CD14-positive monocyte (primary cell): ENCODE measurements at regions not wholly inside any gene's neighbourhood (a gene's known extent, or its start where the extent isn't known, plus 50 kb on each side); places are given as distances from the start of the nearest gene placed in this dataset.

Experiments
- DNase-seq, 3 donors: peaks; one replicate each; pipeline ENCODE4 v3.0.0-alpha.2; 2011 to 2022
- H2AFZ ChIP-seq: 2 replicates; pipeline ENCODE4 v1.6.0; 2012; ENCODE audit warnings: mild to moderate bottlenecking, low read depth, low read length, inconsistent platforms; ENCODE audit not compliant: insufficient read depth, poor library complexity, severe bottlenecking
- H3K27ac ChIP-seq, 2 donors: 1 replicate in 1 of 2; 2 replicates in 1 of 2; pipeline ENCODE4 v1.5.1; 2012 to 2013; ENCODE audit warnings: low read length in 2 of 2, control low read depth in 1 of 2, inconsistent platforms in 1 of 2, low read depth in 1 of 2, mild to moderate bottlenecking in 1 of 2
- H3K27me3 ChIP-seq, 2 donors: one replicate each; pipeline versions ENCODE4 v1.6.0 to v1.6.1; 2011 to 2013; ENCODE audit warnings: low read length in 2 of 2; ENCODE audit not compliant: control insufficient read depth in 2 of 2, insufficient read depth in 2 of 2
- H3K36me3 ChIP-seq, 2 donors: replicated peaks in 1 of 2; 1 replicate in 1 of 2; 2 replicates in 1 of 2; pipeline versions ENCODE4 v1.5.1 to v1.6.1; 2012 to 2013; ENCODE audit warnings: low read length in 2 of 2, control low read depth in 1 of 2, inconsistent platforms in 1 of 2, mild to moderate bottlenecking in 1 of 2; ENCODE audit not compliant: insufficient read depth in 2 of 2, control insufficient read depth in 1 of 2
- H3K4me1 ChIP-seq, 2 donors: 1 replicate in 1 of 2; 2 replicates in 1 of 2; pipeline versions ENCODE4 v1.5.1 to v1.6.1; 2012 to 2013; ENCODE audit warnings: low read length in 2 of 2, control low read depth in 1 of 2, inconsistent platforms in 1 of 2, mild to moderate bottlenecking in 1 of 2, moderate library complexity in 1 of 2; ENCODE audit not compliant: insufficient read depth in 2 of 2, control insufficient read depth in 1 of 2
- H3K4me2 ChIP-seq: replicated peaks from 2 replicates; pipeline ENCODE3; 2012; ENCODE audit warnings: low read length, moderate library complexity, mild to moderate bottlenecking; ENCODE audit not compliant: poor library complexity, severe bottlenecking; ENCODE audit errors: extremely low read depth
- H3K4me3 ChIP-seq, 3 experiments: fragments of 200-600 bp in 1 of 3; sonication (generic) in 1 of 3; replicated peaks in 1 of 3; 1 replicate in 2 of 3; 2 replicates in 1 of 3; pipeline ENCODE4 v1.5.1; 2011 to 2013; ENCODE audit warnings: low read length in 3 of 3, mild to moderate bottlenecking in 3 of 3, control low read depth in 2 of 3, low read depth in 2 of 3, inconsistent platforms in 1 of 3, moderate library complexity in 1 of 3
- H3K79me2 ChIP-seq: 2 replicates; pipeline ENCODE4 v1.6.0; 2012; ENCODE audit warnings: mild to moderate bottlenecking, control low read depth, inconsistent platforms, low read length, moderate library complexity; ENCODE audit not compliant: insufficient read depth
- H3K9ac ChIP-seq: 2 replicates; pipeline ENCODE4 v1.6.0; 2017; ENCODE audit warnings: low read length, mild to moderate bottlenecking; ENCODE audit not compliant: insufficient read depth, poor library complexity, severe bottlenecking
- H3K9me3 ChIP-seq, 2 donors: replicated peaks in 1 of 2; 1 replicate in 1 of 2; 2 replicates in 1 of 2; pipeline versions ENCODE4 v1.5.1 to v1.6.1; 2012 to 2013; ENCODE audit warnings: low read length in 2 of 2, control low read depth in 1 of 2; ENCODE audit not compliant: control insufficient read depth in 1 of 2, insufficient read depth in 1 of 2
- H4K20me1 ChIP-seq: 2 replicates; pipeline ENCODE4 v1.6.0; 2012; ENCODE audit warnings: mild to moderate bottlenecking, low read length, control low read depth, moderate library complexity; ENCODE audit not compliant: insufficient read depth
- H3K27ac Mint-ChIP-seq, 7 donors: one replicate each; pipeline ENCODE4 v1.8.0; 2020; ENCODE audit warnings: mild to moderate bottlenecking in 7 of 7, mixed read lengths in 7 of 7, moderate library complexity in 6 of 7, inconsistent platforms in 2 of 7
- H3K27me3 Mint-ChIP-seq, 3 donors: one replicate each; pipeline ENCODE4 v1.8.0; 2021 to 2022; ENCODE audit warnings: low read depth in 3 of 3, mild to moderate bottlenecking in 3 of 3, mixed read lengths in 3 of 3, moderate library complexity in 3 of 3, inconsistent platforms in 1 of 3
- H3K36me3 Mint-ChIP-seq, 2 donors: one replicate each; pipeline ENCODE4 v1.8.0; 2020; ENCODE audit warnings: mixed read lengths in 2 of 2, inconsistent platforms in 1 of 2, mild to moderate bottlenecking in 1 of 2
- H3K4me1 Mint-ChIP-seq: one replicate; pipeline ENCODE4 v1.8.0; 2020; ENCODE audit warnings: mild to moderate bottlenecking, mixed read lengths
- H3K4me3 Mint-ChIP-seq, 2 donors: one replicate each; pipeline ENCODE4 v1.8.0; 2020; ENCODE audit warnings: mild to moderate bottlenecking in 2 of 2, mixed read lengths in 2 of 2, moderate library complexity in 1 of 2
- H3K9me3 Mint-ChIP-seq, 7 donors: one replicate each; pipeline ENCODE4 v1.8.0; 2020 to 2022; ENCODE audit warnings: mixed read lengths in 7 of 7, mild to moderate bottlenecking in 6 of 7, moderate library complexity in 6 of 7, inconsistent platforms in 2 of 7
- CTCF ChIP-seq: fragments of 200-600 bp; IDR thresholded peaks from one replicate; pipeline ENCODE4 v1.8.0; 2022; ENCODE audit warnings: antibody characterized with exemption, mild to moderate bottlenecking
- WGBS: methylation state at CpG from one replicate; pipeline ENCODE4 v1.1.5; 2013; ENCODE audit warnings: missing lambda C conversion rate; ENCODE audit not compliant: insufficient coverage; 5-methylcytosine and 5-hydroxymethylcytosine counted together
- intact Hi-C, 2 donors: fragments of 100-400 bp; cut with micrococcal nuclease; formaldehyde crosslinking; loops; one replicate each; pipeline versions ENCODE4 v1.15.0 to v1.15.1; 2023

- Mint-ChIP-seq H3K36me3 (no peaks in the 10 kb centered on the region), H3K27me3 (peaks cover 0 to 1% (median 0%) of the 10 kb centered on the region in 3 donors), H3K4me1 (no peaks in the 10 kb centered on the region), H3K9me3 (peaks cover 0 to 10% (median 3%) of the 10 kb centered on the region in 7 donors), H3K4me3 (peak overlapping the region; percentile 31 to 61), H3K27ac (no peak overlapping the region)
- Histone ChIP-seq H3K4me2 (no peak overlapping the region), H3K36me3 (no peaks in the 10 kb centered on the region), H2AFZ (no peak overlapping the region), H3K27ac (no peak overlapping the region), H3K9ac (no peak overlapping the region), H3K4me3 (no peak overlapping the region), H3K79me2 (no peaks in the 10 kb centered on the region), H3K4me1 (no peaks in the 10 kb centered on the region), H3K9me3 (peaks cover 4 to 8% of the 10 kb centered on the region in 2 donors), H4K20me1 (no peaks in the 10 kb centered on the region), H3K27me3 (no peaks in the 10 kb centered on the region)
- no peak for DNase-seq
- intact Hi-C loops, result no loop called here
- no CpG with 5 or more reads among the region's 6 CpGs for WGBS
- TF ChIP-seq CTCF, result no peak
Measured at GRCh38 chr2:82089518-82089917, 1785.0 kb upstream of the LRRTM1 start.

GRCh38 chr2:82084679-82085392 lies 1780.3 kb upstream of the LRRTM1 start:
- H3K9me3 Mint-ChIP-seq, result peaks cover 0 to 10% (median 4%) of the 10 kb centered on the region in 7 donors
- WGBS, result no CpG with 5 or more reads among the region's 1 CpG
- no peak overlapping the region for H3K4me3 ChIP-seq
- no peaks in the 10 kb centered on the region for H3K27me3 ChIP-seq
- no peak overlapping the region for H3K27ac Mint-ChIP-seq
- no peaks in the 10 kb centered on the region for H3K36me3 ChIP-seq
- no peaks in the 10 kb centered on the region for H3K79me2 ChIP-seq
- H3K4me2 ChIP-seq, result no peak overlapping the region
- no peak overlapping the region for H2AFZ ChIP-seq
- DNase-seq, result no peak
- no peaks in the 10 kb centered on the region for H3K36me3 Mint-ChIP-seq
- no peak for TF ChIP-seq CTCF
- no peaks in the 10 kb centered on the region for H3K4me1 ChIP-seq
- intact Hi-C loops, result no loop called here
- H4K20me1 ChIP-seq, result no peaks in the 10 kb centered on the region
- H3K27ac ChIP-seq, result no peak overlapping the region
- peaks cover 4 to 8% of the 10 kb centered on the region in 2 donors for H3K9me3 ChIP-seq
- no peaks in the 10 kb centered on the region for H3K4me1 Mint-ChIP-seq
- H3K27me3 Mint-ChIP-seq, result peaks cover 0 to 1% (median 0%) of the 10 kb centered on the region in 3 donors
- no peak overlapping the region for H3K4me3 Mint-ChIP-seq
- H3K9ac ChIP-seq, result no peak overlapping the region
